Fibroblast of villous mesenchyme (primary cell): ENCODE measurements at regions not wholly inside any gene's neighbourhood (a gene's known extent, or its start where the extent isn't known, plus 50 kb on each side); places are given as distances from the start of the nearest gene placed in this dataset. TPM values are rescaled to one million over a fixed set of nuclear protein-coding genes. Genes with fewer than 3 reads are reported as not detected.

ENCODE experiments used
- DNase-seq: peaks from one replicate; pipeline ENCODE4 v3.0.0-alpha.2; 2010; ENCODE audit warnings: low read depth
- H3K4me3 ChIP-seq: 2 replicates; pipeline ENCODE4 v1.5.1; 2011; ENCODE audit warnings: low read depth, mild to moderate bottlenecking, low read length
- CTCF ChIP-seq: IDR thresholded peaks from 2 replicates; pipeline ENCODE4 v1.5.1; 2012; ENCODE audit warnings: low read depth, mild to moderate bottlenecking, low read length; ENCODE audit not compliant: insufficient read depth
- small RNA-seq: library from RNA; depleted of rRNA; stranded (forward); fragments of <200 nt; gene quantifications from one replicate; pipeline ENCODE3, GENCODE V24; 2012

- TF ChIP-seq CTCF, result no peak
- H3K4me3 ChIP-seq, result no peak overlapping the region
Measured at GRCh38 chr5:174785120-174785680, 60.8 kb downstream of the MSX2 start.

More at GRCh38 chr5:174785120-174785680, 60.8 kb downstream of the MSX2 start:
- DNase-seq, result no peak

Small RNA genes in the stretch of these regions (small RNA-seq; reads per million reads assigned to genes)
- gene AC008413.1, result not detected
